ENCODE measurements at regions not wholly inside any gene's neighbourhood (a gene's known extent, or its start where the extent isn't known, plus 50 kb on each side); places are given as distances from the start of the nearest gene placed in this dataset.

DNA sequence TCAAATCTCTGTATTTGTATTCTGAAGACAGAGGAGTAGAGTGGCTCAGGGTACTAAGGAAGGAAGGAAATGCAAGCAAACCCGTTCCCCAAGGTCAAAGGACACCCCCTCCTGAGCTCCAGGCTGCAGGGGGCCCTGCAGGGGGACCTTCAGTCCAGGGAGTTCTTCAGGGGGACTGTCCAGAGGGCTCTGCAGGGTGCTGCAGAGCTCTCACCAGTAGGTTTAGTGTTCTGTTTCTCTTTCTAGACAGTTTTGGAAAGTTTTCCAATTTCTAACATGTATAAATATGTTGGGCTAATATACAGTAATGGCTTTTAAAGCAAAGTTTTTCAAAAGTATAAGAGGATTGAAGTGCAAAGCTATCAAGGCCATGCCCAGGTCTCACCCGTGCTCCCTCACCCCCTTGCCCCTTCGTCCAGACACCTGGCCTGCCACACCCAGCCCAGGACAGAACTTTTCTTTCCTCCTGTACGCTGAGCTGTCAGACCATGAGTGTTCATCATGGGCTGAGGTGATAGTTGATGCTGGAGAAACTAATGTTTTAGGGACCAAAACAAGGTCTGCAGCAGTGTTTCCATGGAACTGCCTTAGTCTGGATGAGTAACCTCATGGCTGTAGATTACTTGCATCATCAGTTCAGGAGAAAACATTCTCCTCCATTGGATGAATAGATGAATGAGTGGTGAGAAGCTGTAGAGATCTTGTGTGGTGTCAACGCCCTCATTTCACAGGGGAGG, 134.2 kb downstream of the GLI2 start (continued):
- TF ChIP-seq PAF1 (CRISPR knock-in tag; IDR thresholded peaks at IDR 0.05) (no peak), ZNF264 (CRISPR knock-in tag; IDR thresholded peaks at IDR 0.05) (no peak), ZNF12 (CRISPR knock-in tag; IDR thresholded peaks at IDR 0.05) (no peak), TEAD3 (CRISPR knock-in tag; optimal IDR thresholded peaks at IDR 0.05; ENCODE audit: borderline replicate concordance) (no peak), IRF2 (CRISPR knock-in tag; IDR thresholded peaks at IDR 0.05) (no peak), ZNF460 (CRISPR knock-in tag; IDR thresholded peaks at IDR 0.05; ENCODE audit: borderline replicate concordance) (no peak)
- TF ChIP-seq, protein P1, sequence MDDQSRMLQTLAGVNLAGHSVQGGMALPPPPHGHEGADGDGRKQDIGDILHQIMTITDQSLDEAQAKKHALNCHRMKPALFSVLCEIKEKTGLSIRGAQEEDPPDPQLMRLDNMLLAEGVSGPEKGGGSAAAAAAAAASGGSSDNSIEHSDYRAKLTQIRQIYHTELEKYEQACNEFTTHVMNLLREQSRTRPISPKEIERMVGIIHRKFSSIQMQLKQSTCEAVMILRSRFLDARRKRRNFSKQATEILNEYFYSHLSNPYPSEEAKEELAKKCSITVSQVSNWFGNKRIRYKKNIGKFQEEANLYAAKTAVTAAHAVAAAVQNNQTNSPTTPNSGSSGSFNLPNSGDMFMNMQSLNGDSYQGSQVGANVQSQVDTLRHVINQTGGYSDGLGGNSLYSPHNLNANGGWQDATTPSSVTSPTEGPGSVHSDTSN (CRISPR knock-in tag; IDR thresholded peaks at IDR 0.05; ENCODE audit: borderline replicate concordance): no peak

DNA sequence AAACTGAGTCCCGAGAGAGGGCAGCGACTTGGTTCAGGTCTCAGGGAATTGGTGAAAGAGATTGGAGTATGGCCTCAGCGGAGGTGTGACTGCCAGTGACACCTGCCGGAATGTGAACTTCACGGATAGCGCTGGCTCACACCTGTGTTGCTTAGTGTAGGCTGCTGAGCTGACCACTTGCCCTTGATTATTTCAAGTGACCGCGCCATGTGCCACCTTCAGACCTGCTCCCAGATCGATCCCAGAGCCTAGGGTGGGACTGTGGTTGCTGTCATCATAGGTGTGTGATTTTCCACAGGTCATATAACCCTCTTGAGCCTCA, 134.8 kb downstream of the GLI2 start:
- intact Hi-C loops (cut with micrococcal nuclease; ENCODE audit: unreplicated experiment) (no loop called here), in situ Hi-C loops (cut with HindIII; ENCODE audit: extremely low pct_ligation_motif_present, low pct_unique_long_range_greater_than_20kb) (no loop called here)
- Histone ChIP-seq H2AFZ (ENCODE audit: low read length) (no peak overlapping the region), H3K9ac (ENCODE audit: insufficient read depth, low read depth, low read length) (no peak overlapping the region), H3K4me3 (replicated peaks in 1 of 3; ENCODE audit: insufficient read depth in 1 of 3, low read depth in 2 of 3, low read length in 3 of 3) (no peak overlapping the region), H3K79me2 (ENCODE audit: insufficient read depth, low read length) (no peaks in the 10 kb centered on the region), H3K4me1 (ENCODE audit: insufficient read depth, low read length) (no peaks in the 10 kb centered on the region), H3K27me3 (ENCODE audit: control insufficient read depth in 1 of 2, insufficient read depth in 2 of 2, low read length in 2 of 2) (peaks cover 24 to 93% of the 10 kb centered on the region in 2 experiments), H3K27ac (ENCODE audit: extremely low read length, insufficient read depth, low read length) (no peak overlapping the region), H3K9me3 (ENCODE audit: low read length) (no peaks in the 10 kb centered on the region), H3K4me2 (ENCODE audit: low read depth, low read length) (no peak overlapping the region), H4K20me1 (ENCODE audit: insufficient read depth, low read length) (peaks cover 4% of the 10 kb centered on the region; the same call in 1 of the 2 replicates), H3K36me3 (replicated peaks in 1 of 2; ENCODE audit: control insufficient read depth in 1 of 2, insufficient read depth in 2 of 2, low read length in 2 of 2) (no peaks in the 10 kb centered on the region)
- WGBS (ENCODE audit: low lambda C conversion rate): 13% methylated on average over 9 of the region's 9 CpGs
- ATAC-seq (no peak), FAIRE-seq (no peak), DNase-seq (ENCODE audit: low spot score) (no peak)
- ChIA-PET CTCF (ENCODE audit: low intra/inter-chr PET ratio, low total read pairs) (no interaction called here), POLR2A (no interaction called here)
- BruUV-seq (replicated peaks): no TSS peak
- TF ChIP-seq HNRNPK (IDR thresholded peaks at IDR 0.05; ENCODE audit: low read depth, low read length, poor library complexity, severe bottlenecking) (no peak), ESRRA (CRISPR knock-in tag; IDR thresholded peaks at IDR 0.05; ENCODE audit: low read depth) (no peak), MLLT10 (CRISPR knock-in tag; IDR thresholded peaks at IDR 0.05) (no peak), GFI1 (CRISPR knock-in tag; IDR thresholded peaks at IDR 0.05; ENCODE audit: borderline replicate concordance) (no peak), ZFP36L1 (CRISPR knock-in tag; IDR thresholded peaks at IDR 0.05) (no peak), SATB2 (CRISPR knock-in tag; IDR thresholded peaks at IDR 0.05) (no peak), FLYWCH1 (CRISPR knock-in tag; IDR thresholded peaks at IDR 0.05) (no peak), SRF (IDR thresholded peaks at IDR 0.05; ENCODE audit: low read depth, low read length) (no peak), JDP2 (CRISPR knock-in tag; IDR thresholded peaks at IDR 0.05; ENCODE audit: borderline replicate concordance) (no peak), GABPB1 (CRISPR knock-in tag; IDR thresholded peaks at IDR 0.05) (no peak), ZNF841 (CRISPR knock-in tag; IDR thresholded peaks at IDR 0.05; ENCODE audit: borderline replicate concordance) (no peak), ZNF670 (CRISPR knock-in tag; IDR thresholded peaks at IDR 0.05; ENCODE audit: borderline replicate concordance) (no peak), ZNF468 (CRISPR knock-in tag; IDR thresholded peaks at IDR 0.05) (no peak), JUND (CRISPR knock-in tag; IDR thresholded peaks at IDR 0.05) (no peak)
- TF ChIP-seq, protein P2, sequence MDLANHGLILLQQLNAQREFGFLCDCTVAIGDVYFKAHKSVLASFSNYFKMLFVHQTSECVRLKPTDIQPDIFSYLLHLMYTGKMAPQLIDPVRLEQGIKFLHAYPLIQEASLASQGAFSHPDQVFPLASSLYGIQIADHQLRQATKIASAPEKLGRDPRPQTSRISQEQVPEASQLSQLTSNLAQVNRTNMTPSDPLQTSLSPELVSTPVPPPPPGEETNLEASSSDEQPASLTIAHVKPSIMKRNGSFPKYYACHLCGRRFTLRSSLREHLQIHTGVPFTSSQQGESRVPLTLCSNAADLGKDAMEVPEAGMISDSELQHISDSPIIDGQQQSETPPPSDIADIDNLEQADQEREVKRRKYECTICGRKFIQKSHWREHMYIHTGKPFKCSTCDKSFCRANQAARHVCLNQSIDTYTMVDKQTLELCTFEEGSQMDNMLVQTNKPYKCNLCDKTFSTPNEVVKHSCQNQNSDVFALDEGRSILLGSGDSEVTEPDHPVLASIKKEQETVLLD (CRISPR knock-in tag; IDR thresholded peaks at IDR 0.05; ENCODE audit: low read depth): no peak
- TF ChIP-seq, protein P3, sequence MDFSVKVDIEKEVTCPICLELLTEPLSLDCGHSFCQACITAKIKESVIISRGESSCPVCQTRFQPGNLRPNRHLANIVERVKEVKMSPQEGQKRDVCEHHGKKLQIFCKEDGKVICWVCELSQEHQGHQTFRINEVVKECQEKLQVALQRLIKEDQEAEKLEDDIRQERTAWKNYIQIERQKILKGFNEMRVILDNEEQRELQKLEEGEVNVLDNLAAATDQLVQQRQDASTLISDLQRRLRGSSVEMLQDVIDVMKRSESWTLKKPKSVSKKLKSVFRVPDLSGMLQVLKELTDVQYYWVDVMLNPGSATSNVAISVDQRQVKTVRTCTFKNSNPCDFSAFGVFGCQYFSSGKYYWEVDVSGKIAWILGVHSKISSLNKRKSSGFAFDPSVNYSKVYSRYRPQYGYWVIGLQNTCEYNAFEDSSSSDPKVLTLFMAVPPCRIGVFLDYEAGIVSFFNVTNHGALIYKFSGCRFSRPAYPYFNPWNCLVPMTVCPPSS (IDR thresholded peaks at IDR 0.05): no peak

Measured in HepG2 (cell line).